Endodermal cell (in vitro differentiated cells): ENCODE measurements at regions not wholly inside any gene's neighbourhood (a gene's known extent, or its start where the extent isn't known, plus 50 kb on each side); places are given as distances from the start of the nearest gene placed in this dataset.
A peak's percentile ranks its signal among the peaks of the same experiment; 100 is the strongest.
"Not testable (repeated sequence)": the region's sequence is repeated elsewhere in the genome, so short reads cannot be mapped to it uniquely, and the experiment has no call there.

Source experiments
- DNase-seq: peaks from one replicate; pipeline ENCODE4 v3.0.0-alpha.2; 2017
- H3K27ac ChIP-seq: 2 replicates; pipeline ENCODE4 v1.5.1; 2013; ENCODE audit warnings: mild to moderate bottlenecking, low read depth, low read length, moderate library complexity
- H3K27me3 ChIP-seq: 2 replicates; pipeline ENCODE4 v1.6.1; 2013; ENCODE audit warnings: mild to moderate bottlenecking, low read length, moderate library complexity; ENCODE audit not compliant: insufficient read depth, control insufficient read depth, poor library complexity, severe bottlenecking
- H3K36me3 ChIP-seq: 2 replicates; pipeline ENCODE4 v1.7.0; 2013; ENCODE audit warnings: mild to moderate bottlenecking, low read length, moderate library complexity; ENCODE audit not compliant: control insufficient read depth, insufficient read depth
- H3K4me1 ChIP-seq: one replicate; pipeline ENCODE4 v1.7.0; 2013; ENCODE audit warnings: low read length; ENCODE audit not compliant: control insufficient read depth, insufficient read depth
- H3K4me3 ChIP-seq: 2 replicates; pipeline ENCODE4 v1.5.1; 2013; ENCODE audit warnings: mild to moderate bottlenecking, low read length, moderate library complexity
- H3K9ac ChIP-seq: 2 replicates; pipeline ENCODE4 v1.6.1; 2013; ENCODE audit warnings: mild to moderate bottlenecking, low read length, moderate library complexity; ENCODE audit not compliant: poor library complexity, severe bottlenecking; ENCODE audit errors: extremely low read depth
- H3K9me3 ChIP-seq: 2 replicates; pipeline ENCODE4 v1.6.1; 2013; ENCODE audit warnings: mild to moderate bottlenecking, low read length, moderate library complexity; ENCODE audit not compliant: control insufficient read depth
- H3K27ac Mint-ChIP-seq: 2 replicates; pipeline ENCODE4 v1.8.0; 2020; ENCODE audit warnings: mixed read lengths
- H3K27me3 Mint-ChIP-seq: 2 replicates; pipeline ENCODE4 v1.8.0; 2021; ENCODE audit warnings: mild to moderate bottlenecking, mixed read lengths; ENCODE audit not compliant: insufficient read depth
- H3K36me3 Mint-ChIP-seq: 2 replicates; pipeline ENCODE4 v1.8.0; 2020; ENCODE audit warnings: low read depth, mixed read lengths
- H3K4me1 Mint-ChIP-seq: 2 replicates; pipeline ENCODE4 v1.8.0; 2020; ENCODE audit warnings: mixed read lengths
- H3K4me3 Mint-ChIP-seq: 2 replicates; pipeline ENCODE4 v1.8.0; 2020; ENCODE audit warnings: mild to moderate bottlenecking, moderate library complexity, mixed read lengths
- H3K9me3 Mint-ChIP-seq: 2 replicates; pipeline ENCODE4 v1.8.0; 2020; ENCODE audit warnings: mild to moderate bottlenecking, mixed read lengths
- WGBS, 2 experiments: methylation state at CpG; one replicate each; pipeline versions ENCODE4 v1.1.5 to v1.1.7; 2013; ENCODE audit warnings: missing lambda C conversion rate in 2 of 2, mixed read lengths in 1 of 2; ENCODE audit not compliant: insufficient coverage in 1 of 2, insufficient read length in 1 of 2; 5-methylcytosine and 5-hydroxymethylcytosine counted together
- TF ChIP-seq, protein P1 (sequence below): fragments of 200-600 bp; sonication (generic); conservative IDR thresholded peaks from 2 replicates; pipeline ENCODE4 v1.5.0; 2021; ENCODE audit warnings: antibody characterized with exemption, mild to moderate bottlenecking

DNA sequence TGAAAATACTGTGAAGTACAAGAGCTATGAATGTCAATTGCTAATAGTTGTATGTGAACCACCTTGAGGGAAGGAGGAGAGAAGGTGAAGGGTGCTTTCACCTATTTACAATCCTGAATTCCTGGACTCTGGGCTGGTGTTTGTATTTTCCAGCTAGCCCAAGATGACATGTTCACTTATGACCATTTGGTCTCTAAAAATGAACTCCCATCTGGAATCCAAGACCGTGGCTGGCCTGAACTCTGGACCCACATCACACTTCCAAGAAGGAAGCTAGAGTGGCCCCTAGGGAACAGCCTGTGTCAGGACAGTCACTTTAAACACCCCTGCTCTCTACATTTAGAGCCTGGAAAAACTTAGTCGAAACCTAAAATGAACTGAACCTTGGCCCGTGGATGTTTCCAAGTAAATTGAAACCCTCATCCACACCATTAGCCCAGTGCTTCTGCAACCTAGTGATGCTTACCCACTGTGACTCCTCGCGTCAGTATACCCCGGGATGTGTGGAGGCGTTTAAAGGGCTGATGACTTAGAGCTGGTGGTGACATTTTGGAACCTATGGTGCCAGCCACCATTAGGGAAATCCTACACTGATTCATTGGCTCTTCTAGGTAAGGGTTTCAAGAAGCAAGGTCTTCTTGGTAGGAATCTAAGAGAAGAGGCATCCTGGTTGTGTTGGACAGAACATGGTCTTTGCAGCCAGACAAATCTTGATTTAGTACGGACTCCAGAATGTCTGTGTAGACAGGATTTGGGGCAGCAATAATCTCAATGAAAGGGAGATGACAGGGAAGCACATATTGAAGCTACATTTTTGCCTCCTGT lies 171.5 kb upstream of the IRF2BP2 start:
- Histone ChIP-seq H3K9me3 (no peaks in the 10 kb centered on the region), H3K27me3 (peaks cover 29% of the 10 kb centered on the region), H3K36me3 (no peaks in the 10 kb centered on the region), H3K9ac (no peak overlapping the region), H3K27ac (no peak overlapping the region), H3K4me1 (no peaks in the 10 kb centered on the region), H3K4me3 (no peak overlapping the region)
- DNase-seq: no peak
- Mint-ChIP-seq H3K27me3 (no peaks in the 10 kb centered on the region), H3K4me3 (no peak overlapping the region), H3K4me1 (peaks cover 5% of the 10 kb centered on the region), H3K9me3 (no peaks in the 10 kb centered on the region), H3K36me3 (no peaks in the 10 kb centered on the region), H3K27ac (no peak overlapping the region)
- TF ChIP-seq, protein P1, sequence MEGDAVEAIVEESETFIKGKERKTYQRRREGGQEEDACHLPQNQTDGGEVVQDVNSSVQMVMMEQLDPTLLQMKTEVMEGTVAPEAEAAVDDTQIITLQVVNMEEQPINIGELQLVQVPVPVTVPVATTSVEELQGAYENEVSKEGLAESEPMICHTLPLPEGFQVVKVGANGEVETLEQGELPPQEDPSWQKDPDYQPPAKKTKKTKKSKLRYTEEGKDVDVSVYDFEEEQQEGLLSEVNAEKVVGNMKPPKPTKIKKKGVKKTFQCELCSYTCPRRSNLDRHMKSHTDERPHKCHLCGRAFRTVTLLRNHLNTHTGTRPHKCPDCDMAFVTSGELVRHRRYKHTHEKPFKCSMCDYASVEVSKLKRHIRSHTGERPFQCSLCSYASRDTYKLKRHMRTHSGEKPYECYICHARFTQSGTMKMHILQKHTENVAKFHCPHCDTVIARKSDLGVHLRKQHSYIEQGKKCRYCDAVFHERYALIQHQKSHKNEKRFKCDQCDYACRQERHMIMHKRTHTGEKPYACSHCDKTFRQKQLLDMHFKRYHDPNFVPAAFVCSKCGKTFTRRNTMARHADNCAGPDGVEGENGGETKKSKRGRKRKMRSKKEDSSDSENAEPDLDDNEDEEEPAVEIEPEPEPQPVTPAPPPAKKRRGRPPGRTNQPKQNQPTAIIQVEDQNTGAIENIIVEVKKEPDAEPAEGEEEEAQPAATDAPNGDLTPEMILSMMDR: peak; percentile 72
- 94% methylated on average over 8 of the region's 8 CpGs for WGBS, 2 experiments

DNA sequence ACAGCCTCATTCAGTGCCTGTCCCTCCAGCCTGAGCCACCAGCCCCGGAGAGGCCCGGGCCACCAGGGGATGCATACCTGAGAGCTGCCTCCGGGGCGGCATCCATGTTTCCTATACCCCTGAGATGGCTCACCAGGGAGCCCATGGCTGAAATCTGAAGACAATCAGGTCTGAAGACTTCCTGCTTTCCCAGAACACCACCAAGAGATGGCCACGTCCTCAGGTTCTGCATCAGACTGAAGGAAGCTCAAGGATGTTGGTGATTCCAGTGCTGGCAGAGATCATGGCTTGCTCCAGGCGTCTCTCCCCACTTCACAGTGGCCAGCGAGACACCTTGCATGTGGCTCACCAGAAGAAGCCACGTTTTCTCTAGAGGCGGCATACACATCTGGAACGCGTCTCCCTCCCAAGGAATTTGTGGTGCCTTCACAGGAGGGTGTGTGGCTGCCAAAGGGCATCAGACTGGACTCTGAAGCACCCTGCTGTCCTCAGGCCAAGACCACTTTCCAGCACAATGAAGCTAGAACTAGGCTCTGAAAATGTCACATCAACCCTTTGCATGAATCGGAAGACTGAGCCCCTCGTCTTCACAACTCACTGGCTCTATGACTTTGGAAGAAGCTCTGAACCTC lies 170.7 kb upstream of the IRF2BP2 start:
- H3K27ac Mint-ChIP-seq: no peak overlapping the region
- Histone ChIP-seq H3K27ac (no peak overlapping the region), H3K9me3 (no peaks in the 10 kb centered on the region), H3K4me1 (no peaks in the 10 kb centered on the region), H3K4me3 (no peak overlapping the region), H3K9ac (no peak overlapping the region), H3K27me3 (peaks cover 32% of the 10 kb centered on the region), H3K36me3 (no peaks in the 10 kb centered on the region)
- no peak overlapping the region for H3K4me3 Mint-ChIP-seq
- no peaks in the 10 kb centered on the region for H3K36me3 Mint-ChIP-seq
- 88 to 90% methylated on average over 13 of the region's 13 CpGs for WGBS, 2 experiments
- peaks cover 5% of the 10 kb centered on the region for H3K4me1 Mint-ChIP-seq
- peak; percentile 73 for DNase-seq
- H3K9me3 Mint-ChIP-seq: no peaks in the 10 kb centered on the region
- TF ChIP-seq, protein P1: peak; percentile 49
- H3K27me3 Mint-ChIP-seq: no peaks in the 10 kb centered on the region

DNA sequence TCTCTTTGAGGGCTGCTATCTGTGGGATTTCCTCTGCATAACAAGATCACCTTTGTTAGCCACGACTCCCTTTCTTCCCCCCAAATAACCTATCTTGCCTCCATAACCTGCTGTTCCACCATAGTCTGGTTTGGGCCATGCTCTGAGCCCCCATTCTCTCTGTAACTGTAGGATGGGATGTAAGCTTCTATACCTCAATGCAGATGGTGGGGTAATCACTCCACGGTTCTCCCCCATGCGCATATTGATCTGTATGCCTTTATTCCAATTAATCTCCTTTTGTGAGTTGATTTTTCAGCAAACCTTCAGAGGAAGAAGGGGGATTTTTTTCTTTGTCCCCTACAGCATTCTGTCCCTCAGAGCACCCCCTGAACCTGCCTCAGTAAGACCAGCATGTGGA lies 170.1 kb upstream of the IRF2BP2 start:
- TF ChIP-seq, protein P1: no peak
- H3K4me3 Mint-ChIP-seq: no peak overlapping the region

DNA sequence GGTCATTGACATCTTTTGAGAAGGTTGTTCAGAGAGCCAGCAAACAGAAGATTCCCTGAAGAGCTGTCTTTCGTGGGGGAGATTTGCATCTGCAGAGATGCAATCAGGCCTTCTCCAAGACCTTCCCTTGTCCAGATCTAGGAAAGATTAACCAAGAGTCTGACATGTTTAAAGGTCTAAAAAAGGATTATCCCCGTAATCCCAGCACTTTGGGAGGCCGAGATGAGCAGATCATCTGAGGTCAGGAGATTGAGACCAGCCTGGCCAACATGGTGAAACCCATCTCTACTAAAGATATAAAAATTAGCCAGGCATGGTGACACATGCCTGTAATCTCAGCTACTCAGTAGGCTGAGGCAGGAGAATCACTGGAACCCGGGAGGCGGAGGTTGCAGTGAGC lies 169.6 kb upstream of the IRF2BP2 start:
- H3K9ac ChIP-seq, H3K4me3 Mint-ChIP-seq, H3K9me3 Mint-ChIP-seq, H3K27ac Mint-ChIP-seq, H3K4me3 ChIP-seq, H3K36me3 Mint-ChIP-seq, DNase-seq, H3K36me3 ChIP-seq, H3K27me3 Mint-ChIP-seq, H3K9me3 ChIP-seq, H3K4me1 Mint-ChIP-seq, H3K27ac ChIP-seq, H3K4me1 ChIP-seq: not testable (repeated sequence)
- 86 to 90% methylated on average over 5 of the region's 5 CpGs for WGBS, 2 experiments
- peaks cover 32% of the 10 kb centered on the region for H3K27me3 ChIP-seq

More for the DNA sequence above, 170.1 kb upstream of the IRF2BP2 start:
- Mint-ChIP-seq H3K27ac (no peak overlapping the region), H3K36me3 (no peaks in the 10 kb centered on the region), H3K27me3 (no peaks in the 10 kb centered on the region), H3K4me1 (no peaks in the 10 kb centered on the region), H3K9me3 (peaks cover 4% of the 10 kb centered on the region)
- H3K9me3 ChIP-seq: no peaks in the 10 kb centered on the region
- no peak for DNase-seq
- no peak overlapping the region for H3K27ac ChIP-seq
- no peak overlapping the region for H3K4me3 ChIP-seq
- H3K36me3 ChIP-seq: no peaks in the 10 kb centered on the region
- H3K9ac ChIP-seq: no peak overlapping the region
- WGBS, 2 experiments: 88 to 90% methylated on average over 3 of the region's 3 CpGs
- peaks cover 32% of the 10 kb centered on the region for H3K27me3 ChIP-seq
- H3K4me1 ChIP-seq: no peaks in the 10 kb centered on the region
